SW480 (cell line): ENCODE measurements at regions not wholly inside any gene's neighbourhood (a gene's known extent, or its start where the extent isn't known, plus 50 kb on each side); places are given as distances from the start of the nearest gene placed in this dataset.

Experiments used
- DNase-seq: peaks from one replicate; pipeline ENCODE4 v3.0.0-alpha.2; 2016; ENCODE audit warnings: low spot score

DNA sequence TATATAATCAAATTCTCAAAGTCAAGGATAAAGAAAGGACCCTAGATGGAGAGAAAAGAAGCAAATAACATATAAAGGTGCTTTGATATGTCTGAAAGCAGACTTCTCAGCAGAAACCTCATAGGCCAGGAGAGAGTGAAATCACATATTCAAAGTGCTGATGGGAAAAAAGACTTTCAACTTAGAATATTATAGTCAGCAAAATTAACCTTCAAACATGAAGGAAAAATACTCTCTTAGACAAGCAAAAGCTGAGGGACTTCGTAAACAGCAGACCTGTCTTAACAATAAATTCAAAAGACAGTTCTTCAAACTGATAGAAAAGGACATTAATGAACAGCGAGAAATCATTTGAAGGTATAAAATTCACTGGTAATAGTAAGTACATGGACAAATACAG lies 107.2 kb upstream of the KCNH7 start:
- no peak for DNase-seq

DNA sequence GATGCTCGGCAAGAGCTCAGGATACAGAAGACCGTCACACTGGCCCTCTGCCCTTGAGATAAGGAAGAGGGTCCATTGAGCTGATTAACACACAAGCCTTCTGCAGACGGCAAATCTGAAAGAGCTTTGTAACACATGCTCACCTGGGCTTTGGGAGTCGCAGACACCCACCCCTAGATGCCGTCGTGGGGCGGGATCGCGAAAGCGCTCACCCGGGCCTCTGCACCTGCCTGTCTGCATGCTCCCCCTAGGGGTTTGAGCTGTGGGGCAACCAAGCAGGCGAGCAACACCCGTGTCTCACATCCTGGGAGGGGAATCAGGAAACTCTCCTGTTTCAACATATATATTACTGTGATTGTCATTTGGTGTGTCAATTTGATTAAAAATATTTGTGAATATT lies 99.8 kb upstream of the KCNH7 start:
- no peak for DNase-seq

- DNase-seq = no peak
These were observed 95.6 kb upstream of the KCNH7 start for GRCh38 chr2:162934191-162934590.

GRCh38 chr2:162932416-162932815 lies 93.8 kb upstream of the KCNH7 start:
- DNase-seq = no peak

DNA sequence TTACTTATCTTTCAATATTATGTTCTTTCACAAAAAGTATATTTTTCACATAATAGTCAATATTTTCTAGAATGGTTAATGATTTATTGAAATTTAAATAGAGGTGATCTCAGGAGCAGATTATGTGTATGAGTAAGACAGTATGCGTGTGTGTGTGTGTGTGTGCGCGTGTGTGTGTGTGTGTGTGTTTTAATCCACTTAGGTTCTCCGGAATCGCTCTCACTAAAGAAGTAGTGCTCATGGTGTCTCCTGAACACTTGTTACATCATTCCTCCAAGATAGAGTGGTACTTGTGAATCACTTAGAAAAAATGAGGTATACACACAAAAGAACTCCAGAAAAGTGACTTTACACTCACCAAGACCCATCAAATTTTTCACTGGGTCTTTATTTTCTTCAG lies 91.0 kb upstream of the KCNH7 start:
- DNase-seq = no peak

DNA sequence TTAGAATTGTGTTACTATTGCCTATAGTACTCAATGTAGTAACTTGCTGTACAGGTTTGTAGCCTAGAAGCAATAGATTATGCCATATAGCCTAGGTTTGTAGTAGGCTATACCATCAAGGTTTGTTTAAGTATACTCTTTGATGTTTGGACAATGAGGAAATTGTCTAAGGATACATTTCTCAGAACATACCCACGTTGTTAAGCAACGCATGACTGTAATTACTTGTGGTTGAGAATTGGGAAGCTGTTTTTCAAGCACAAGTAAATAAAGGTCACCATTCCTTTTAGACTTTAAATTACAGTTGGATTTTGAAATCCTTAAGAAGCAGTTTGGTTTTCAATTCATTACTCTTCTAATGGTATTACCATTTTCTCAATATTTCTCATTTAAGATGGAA lies 89.8 kb upstream of the KCNH7 start:
- DNase-seq = peak; percentile 9

DNA sequence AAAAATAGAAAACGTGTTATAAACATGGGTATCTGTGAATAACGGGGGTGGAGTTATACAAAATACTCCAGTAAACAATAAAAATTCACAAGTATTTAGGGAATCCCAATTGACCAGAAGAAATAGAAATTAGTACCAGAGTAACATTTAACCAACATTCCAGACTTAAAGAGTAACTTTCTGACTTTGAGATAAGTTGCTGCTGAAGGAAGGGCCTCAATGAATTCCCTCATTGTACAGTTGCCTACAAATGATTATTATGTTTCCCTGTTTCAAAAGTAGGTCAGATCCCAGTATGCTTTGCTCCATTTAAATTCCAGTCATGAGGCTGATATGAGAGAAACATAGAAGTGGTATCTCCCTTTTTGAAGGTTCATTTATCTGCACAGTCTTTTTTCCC lies 88.3 kb upstream of the KCNH7 start:
- no peak for DNase-seq

GRCh38 chr2:162926501-162926900 lies 87.9 kb upstream of the KCNH7 start:
- DNase-seq = peak; percentile 49

- no peak for DNase-seq
These were observed 87.0 kb upstream of the KCNH7 start for GRCh38 chr2:162925595-162925994.

GRCh38 chr2:162919111-162919510 lies 80.5 kb upstream of the KCNH7 start:
- no peak for DNase-seq

GRCh38 chr2:162917626-162918025 lies 79.1 kb upstream of the KCNH7 start:
- no peak for DNase-seq

- no peak for DNase-seq
These were observed 77.8 kb upstream of the KCNH7 start for GRCh38 chr2:162916286-162916801.

DNA sequence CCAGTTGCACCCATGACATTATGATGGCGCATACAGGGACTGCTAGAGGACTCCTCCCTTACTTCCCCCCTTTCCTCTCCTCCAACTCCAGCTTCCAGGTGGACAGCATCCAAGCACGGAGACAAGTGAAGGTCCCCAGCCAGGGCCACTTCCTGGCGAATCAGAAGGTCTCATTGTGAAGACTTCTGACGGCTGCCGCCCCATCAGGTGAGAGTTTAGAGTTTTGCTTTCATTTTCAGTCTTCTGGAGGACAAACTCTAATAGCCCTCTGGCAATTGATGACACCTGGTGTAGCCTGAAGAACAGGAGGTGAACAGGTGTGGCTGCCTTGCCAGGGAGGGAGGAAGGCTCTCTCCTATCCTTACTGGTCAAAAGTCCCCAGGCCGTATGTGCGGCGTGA lies 77.3 kb upstream of the KCNH7 start:
- DNase-seq = peak; percentile 8

DNA sequence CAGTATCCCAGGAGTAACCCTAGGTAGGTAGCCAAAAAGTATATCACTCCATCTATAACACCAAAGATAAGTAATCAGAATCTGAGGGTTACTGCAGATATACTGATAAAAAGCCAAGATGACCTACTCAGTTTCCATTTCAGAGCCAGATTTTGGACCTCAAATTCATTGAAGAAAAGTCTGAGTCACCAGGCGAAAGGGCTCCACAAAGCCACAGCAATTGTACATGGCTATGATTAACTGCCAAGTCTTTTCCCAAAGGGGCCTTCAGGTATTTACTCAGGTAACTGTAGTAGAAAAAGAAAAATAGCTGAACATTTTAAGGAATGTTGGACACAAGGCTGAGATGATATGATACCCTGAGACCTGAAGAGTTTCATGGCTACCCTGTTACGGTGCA lies 75.6 kb upstream of the KCNH7 start:
- DNase-seq = no peak

- DNase-seq = no peak
These were observed 74.2 kb upstream of the KCNH7 start for GRCh38 chr2:162912787-162913186.

DNA sequence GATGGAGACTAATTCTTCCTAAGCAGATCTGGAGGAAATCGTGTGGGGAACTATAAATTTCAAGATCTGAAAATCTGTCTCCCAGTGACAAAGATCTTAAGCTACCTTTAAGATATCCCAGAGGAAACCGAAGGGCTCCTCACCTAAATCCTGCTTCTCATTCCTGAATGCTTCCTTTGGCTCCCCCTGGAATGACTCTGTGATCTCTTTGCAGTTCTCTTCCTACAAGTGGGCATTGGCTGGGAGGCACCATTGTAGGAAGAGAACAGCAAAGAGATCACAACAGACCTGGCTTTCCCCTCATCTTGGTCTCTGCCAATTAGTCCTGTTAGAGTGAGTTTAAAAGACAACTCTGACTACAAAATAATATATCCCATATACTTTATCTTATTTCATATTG lies 70.0 kb upstream of the KCNH7 start:
- no peak for DNase-seq

- peak; percentile 60 for DNase-seq
These were observed 52.2 kb upstream of the KCNH7 start for GRCh38 chr2:162890690-162891311.

GRCh38 chr2:162888652-162889051 lies 50.1 kb upstream of the KCNH7 start:
- DNase-seq = no peak
